Embryonic facial prominence (tissue), 1 donor: ENCODE measurements at regions not wholly inside any gene's neighbourhood (a gene's known extent, or its start where the extent isn't known, plus 50 kb on each side); places are given as distances from the start of the nearest gene placed in this dataset.

Experiments
- DNase-seq: peaks from one replicate; pipeline ENCODE4 v3.0.0-alpha.2; 2016; ENCODE audit errors: extremely low spot score

GRCh38 chr11:111148121-111148520 lies 97.4 kb upstream of the POU2AF2 start:
- no peak for DNase-seq

GRCh38 chr11:111137846-111138245 lies 107.7 kb upstream of the POU2AF2 start:
- no peak for DNase-seq

DNA sequence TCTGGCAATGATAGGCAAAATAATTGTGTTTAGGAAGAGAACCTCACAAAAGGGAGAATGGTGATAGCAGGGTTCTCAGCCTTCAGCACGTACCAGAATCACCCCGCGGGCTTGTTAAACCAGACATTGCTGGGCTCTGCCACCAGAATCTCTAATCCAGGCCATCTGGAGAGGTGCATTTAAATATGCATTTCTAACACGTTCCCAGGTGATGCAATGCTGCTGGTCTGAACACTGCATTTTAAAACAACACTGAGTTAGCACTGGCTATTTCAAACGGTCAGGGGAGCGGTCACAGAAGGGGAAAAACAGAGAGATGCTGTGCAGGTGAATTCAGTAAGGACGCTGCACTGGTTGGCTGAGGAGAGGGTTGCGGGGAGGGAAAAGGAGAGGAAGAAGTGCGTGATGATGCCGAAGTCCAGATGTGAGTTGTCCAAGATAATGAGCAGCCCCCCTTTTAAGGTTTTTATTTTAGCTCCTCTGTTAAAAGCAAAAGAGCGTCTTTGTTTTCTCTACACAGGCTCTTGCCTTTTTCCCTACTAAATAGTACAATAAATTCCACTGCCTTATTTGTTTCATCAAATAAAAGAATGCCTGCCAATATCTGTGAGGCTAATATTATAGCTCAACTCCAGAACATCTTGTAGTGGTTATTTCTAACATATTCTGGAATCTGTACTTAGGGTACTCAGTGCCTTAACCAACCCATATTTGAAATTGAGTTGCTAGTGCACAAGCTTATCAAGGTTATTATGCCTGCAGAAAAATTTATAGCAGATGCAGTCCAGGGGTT lies 109.6 kb upstream of the POU2AF2 start:
- peak; percentile 17 for DNase-seq

GRCh38 chr11:111135101-111135500 lies 110.4 kb upstream of the POU2AF2 start:
- DNase-seq = no peak

GRCh38 chr11:111128076-111128870 lies 117.3 kb upstream of the POU2AF2 start:
- DNase-seq = no peak

DNA sequence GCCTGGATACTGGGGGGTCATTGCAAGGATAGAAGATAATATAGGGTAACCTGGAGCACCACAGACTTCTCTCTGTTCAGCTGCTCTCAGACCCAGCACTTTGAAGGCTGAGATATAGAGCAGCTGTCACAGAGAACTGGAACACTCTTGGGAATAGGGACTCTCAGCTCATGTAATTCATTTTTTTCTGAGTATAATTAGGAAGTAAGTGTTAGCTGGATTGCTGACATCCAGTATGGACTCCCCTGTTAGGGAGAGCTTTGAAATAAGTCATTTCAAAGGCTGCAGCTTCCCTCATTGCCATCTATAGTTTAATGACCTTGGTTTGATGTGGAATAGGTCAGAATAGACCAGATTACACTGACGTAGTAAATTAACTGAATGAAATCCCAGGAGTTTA lies 120.8 kb upstream of the POU2AF2 start:
- DNase-seq = no peak

DNA sequence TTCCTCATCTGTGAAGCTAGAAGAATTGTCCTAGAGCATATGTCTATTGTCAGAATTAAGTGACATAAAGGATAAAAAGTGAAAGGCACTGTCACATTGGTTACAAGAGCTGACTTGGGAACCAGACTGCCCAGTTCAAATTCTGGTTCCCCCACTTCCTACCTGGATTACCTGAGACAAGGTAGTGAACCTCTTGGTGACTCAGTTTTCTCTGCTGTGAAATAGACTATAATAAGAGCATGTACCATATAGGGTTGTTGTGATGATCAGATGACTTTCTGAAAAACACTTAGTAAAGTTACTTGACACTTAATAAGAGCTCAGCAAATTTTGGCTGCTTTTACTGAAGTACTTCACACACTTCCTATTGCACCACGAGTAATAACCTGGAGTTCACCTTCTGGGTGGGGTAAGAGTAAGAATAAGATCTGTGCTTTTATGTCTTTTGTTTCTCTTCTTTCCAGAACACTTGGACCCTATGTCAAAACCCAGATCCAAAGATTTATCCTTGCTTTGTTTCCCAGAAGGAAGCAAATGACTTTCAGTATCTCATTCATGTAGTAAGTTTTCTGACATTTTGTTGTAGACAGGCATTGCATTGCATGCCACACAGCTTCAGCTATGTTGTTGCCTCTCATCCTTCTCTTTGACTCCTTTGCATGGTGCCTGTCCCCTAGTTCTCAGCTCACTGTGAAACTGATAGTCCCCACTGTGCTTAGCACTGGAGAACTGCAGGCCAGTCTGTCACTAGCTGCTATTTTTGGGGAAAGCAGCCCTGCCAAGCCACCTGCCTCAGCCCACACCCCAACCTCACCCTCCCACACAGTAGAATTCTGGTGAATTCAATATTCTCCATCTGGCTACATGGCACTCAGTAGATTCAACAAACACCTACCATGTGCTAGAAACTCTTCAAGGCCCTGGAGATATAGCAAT lies 121.8 kb upstream of the POU2AF2 start:
- no peak for DNase-seq

DNA sequence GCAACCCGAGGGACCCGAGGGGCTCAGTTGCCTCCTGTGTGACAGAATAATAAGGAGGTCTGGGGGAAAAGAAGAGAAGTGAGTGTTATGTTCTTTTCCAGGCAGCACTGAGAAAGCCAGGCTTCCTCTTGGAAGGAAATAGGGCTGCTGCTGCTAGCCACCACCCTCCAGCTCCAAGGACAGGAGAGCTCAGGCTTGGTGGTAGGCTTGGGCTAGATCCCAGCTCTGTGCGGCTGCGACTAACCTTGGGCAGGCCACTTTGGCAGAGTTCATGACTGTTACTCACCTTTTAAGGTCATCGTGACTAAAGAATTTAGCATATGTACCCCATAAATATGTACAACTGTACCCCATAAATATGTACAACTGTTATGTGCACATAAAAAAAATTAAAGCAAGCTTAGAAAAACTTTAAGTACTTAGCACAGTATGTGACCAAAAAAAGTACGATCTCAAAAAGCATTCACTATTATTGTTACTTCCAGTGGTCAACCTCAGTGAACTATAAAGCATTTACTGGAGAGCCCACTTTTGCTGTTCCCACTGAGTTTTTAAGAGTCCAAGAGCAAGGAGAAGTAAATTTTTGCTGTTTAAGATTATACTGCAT lies 124.7 kb upstream of the POU2AF2 start:
- DNase-seq = no peak

- DNase-seq = no peak
Observed at GRCh38 chr11:111120161-111120560, 125.4 kb upstream of the POU2AF2 start.

DNA sequence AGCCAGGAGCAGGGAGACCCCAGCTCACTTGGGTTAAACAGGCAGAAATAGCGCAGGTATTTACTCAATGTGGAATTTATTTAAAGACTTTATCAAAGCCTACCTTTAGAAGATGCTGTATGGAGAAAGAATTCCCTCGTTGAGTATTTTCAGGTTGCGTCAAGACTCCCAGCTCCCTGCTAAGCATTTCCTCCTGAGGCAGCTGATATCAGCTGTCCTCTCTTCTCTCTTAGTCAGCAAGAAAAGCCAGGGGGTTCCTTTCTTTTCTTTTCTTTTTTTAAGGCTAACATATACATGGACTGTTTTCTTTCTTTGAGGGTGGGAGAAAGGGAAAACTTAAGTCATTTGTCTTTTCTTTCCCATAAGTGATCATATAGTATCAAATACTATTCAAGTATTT lies 125.8 kb upstream of the POU2AF2 start:
- DNase-seq = no peak

- no peak for DNase-seq
Observed at GRCh38 chr11:111115890-111116289, 129.6 kb upstream of the POU2AF2 start.

DNA sequence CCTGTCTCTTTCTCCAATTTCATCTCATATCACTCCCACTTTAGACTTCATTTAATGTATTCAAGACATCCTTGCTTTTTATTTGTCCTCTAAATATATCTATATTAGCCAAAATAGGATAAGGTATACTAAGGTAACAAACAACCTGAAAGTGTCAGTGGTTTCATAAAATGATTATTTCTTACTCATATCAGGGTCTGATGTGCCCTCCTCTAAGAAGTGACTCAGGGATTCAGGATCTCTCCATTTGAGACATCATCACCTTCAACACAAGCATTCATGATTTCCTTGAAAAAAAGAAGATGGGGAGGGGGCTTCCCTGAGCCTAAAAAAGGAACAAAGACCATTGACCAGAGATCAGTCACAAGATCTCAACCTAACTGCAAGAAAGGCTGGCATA lies 131.4 kb upstream of the POU2AF2 start:
- no peak for DNase-seq

DNA sequence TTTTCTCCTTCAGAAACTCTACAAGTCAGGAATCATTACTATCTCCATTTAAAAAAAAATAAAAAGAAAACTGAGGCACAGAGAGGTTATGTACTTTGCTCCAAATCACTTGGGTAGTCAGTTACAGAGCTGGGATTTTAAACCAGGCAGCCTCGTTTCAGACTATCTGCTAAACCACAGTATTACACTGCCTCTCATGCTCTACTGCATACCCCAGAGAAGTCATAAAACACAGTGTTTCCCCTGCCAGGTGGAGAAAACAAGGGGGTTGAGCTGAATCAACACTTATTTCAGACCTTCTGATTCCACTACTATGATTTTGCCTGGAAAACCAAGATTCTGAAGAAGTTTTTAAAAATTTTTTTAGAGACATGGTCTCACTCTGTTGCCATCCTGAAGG lies 132.9 kb upstream of the POU2AF2 start:
- no peak for DNase-seq

- DNase-seq = no peak
Observed at GRCh38 chr11:111107501-111107900, 138.0 kb upstream of the POU2AF2 start.

- DNase-seq = no peak
Observed at GRCh38 chr11:111106641-111107040, 138.9 kb upstream of the POU2AF2 start.

DNA sequence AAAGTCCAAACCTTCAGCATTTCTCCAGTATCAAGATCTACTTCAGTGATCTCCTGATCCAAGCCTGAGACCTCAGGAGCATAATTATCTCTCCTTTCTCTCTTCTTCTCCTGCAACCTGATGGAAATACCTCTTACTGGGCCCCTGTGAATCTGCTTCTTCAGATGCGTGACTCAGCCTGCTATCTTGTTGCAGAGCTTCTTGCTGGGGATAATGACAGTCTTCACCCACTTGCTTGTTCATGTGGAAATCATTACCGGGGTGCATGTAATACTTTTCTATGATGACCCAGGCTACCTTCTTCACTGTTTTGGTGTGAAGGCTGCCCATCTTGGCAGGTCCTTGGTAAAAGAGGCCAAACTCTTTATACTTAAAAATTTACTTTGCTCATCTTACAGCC lies 140.0 kb upstream of the POU2AF2 start:
- no peak for DNase-seq

DNA sequence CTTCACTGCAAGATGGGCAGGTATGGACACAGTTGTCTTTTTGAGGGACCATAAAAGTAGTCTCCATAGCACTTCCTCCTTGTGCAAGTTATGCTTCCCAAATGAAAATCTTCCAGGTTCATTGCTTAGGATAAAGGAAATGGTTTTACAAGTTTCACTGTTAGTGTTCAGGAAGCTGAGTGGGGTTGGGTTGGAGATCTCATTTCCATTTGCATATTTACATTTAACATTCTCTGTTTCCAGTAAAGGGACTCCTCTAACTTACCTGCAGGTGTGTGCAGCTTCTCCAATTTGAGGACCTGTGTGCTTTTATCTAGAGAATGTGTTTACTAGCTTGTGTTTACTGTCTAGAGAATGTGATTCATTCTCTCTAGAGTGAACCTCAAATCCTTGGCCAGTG lies 141.3 kb upstream of the POU2AF2 start:
- no peak for DNase-seq

DNA sequence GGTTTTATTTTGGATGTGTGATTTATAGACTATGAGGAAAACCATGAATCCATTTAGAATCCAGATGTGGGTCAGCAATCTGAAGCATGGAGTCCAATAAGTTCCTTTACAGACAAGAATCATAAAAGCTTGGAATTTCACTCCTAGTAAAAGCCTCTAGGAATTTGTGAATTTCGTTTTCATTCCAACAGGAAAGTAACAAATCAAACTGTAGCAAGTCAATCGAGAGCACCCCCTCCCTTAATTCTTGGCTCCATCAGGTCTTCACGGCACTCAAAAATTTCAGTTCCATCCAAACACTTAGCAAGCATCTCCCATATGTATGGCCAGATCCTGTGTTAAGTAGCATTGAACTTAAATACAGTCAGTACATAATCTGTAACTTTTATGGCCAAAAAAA lies 143.6 kb upstream of the POU2AF2 start:
- no peak for DNase-seq

- DNase-seq = no peak
Observed at GRCh38 chr11:111099028-111099713, 146.4 kb upstream of the POU2AF2 start.

DNA sequence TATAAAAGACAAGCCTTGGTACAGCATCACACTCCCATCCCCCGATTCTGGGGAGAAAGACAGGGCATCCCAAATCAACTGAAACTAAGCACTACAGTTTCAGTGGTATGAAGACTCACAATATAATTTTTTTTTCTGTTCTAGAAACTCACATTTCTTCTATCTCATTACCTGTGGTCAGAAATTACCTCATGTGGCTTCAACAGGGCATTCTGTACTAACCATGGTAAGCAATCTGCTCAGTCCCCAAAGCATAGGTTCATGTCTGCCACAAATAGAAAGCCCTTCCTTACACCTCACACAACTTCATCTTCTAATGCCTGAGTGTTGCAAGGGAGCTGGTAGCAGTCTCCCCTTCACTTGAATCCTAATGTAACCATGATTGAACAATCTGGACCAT lies 147.4 kb upstream of the POU2AF2 start:
- DNase-seq = no peak

GRCh38 chr11:111097191-111097590 lies 148.3 kb upstream of the POU2AF2 start:
- DNase-seq = no peak
